DMS53 treated with DMSO at 0.1 percent for 48 hours (cell line): ENCODE measurements at regions not wholly inside any gene's neighbourhood (a gene's known extent, or its start where the extent isn't known, plus 50 kb on each side); places are given as distances from the start of the nearest gene placed in this dataset.
A peak's percentile ranks its signal among the peaks of the same experiment; 100 is the strongest.

Experiments
- DNase-seq: peaks from one replicate; lab custom pipeline; 2025; ENCODE audit not compliant: unreplicated experiment; lab: John Stamatoyannopoulos, UW

DNA sequence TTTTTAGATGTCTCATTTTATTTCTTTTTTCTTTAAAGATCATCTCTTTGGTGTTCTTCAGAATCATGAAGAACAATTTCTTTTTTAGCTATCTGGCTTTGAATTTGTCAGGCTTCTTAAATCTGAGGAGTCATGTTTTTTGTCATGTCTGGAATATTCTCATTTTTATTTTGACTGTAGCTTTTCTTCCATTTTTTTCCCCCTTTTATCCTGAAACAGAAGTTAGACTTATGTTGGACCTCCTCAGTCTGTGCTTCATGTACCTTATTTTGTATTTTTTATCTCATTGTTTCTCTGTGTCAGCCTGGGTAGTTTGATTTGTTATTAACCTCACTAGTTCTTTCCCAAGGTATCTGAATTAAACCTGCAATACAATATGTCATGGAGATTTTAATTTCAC, 319.2 kb upstream of the ADGRL4 start:
- no peak for DNase-seq

DNA sequence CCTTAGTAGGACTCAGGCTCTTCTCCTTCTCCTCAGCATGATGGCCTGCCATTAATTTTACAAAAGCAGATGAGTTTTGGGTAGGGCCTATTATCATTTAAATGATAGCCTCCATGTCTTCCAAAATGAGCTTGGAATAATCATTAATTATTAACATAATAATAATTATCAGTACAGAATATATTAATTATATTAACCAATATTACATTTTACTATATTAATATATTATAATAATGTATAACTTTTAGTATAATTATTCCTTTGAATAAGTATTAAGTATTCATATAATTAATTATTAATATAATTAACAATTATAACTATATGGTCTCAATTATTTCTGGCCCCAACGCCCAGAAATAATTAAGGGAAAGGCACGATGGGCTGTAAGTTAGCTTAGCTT, 318.6 kb upstream of the ADGRL4 start:
- DNase-seq = no peak

DNA sequence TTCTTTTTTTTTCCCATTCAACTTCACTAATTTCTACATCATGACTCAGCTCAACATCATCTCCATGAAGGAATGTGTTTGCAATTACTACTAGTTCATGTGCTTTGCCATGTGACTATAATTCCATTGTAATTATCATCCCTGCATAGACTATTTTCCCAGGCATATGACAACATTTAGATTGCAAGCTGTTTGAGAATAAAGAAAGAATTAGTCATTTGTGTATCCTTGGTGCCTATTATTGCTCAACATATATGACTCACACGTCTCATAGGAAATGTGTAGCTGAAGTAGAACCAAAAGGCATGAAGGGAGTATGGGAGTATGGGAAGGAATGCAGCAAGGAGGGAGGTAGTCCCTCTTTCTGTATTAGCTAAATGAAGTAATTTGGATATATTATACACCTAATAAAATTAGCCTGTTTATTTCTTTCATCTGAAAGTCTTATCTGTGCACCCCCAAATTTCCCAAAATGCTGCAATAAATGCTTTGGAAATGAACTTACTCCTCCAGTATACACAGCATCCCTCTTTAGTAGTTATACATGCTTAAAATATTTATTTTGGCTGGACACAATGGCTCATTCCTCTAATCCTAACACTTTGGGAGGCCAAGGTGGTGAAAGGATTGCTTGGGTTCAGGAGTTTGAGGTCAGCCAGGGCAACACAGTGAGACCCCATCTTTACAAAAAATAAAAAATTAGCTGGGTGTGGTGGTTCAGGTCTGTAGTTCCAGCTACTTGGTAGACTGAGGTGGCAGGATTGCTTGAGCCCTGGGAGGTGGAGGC, 316.9 kb upstream of the ADGRL4 start:
- peak; percentile 76 for DNase-seq

DNA sequence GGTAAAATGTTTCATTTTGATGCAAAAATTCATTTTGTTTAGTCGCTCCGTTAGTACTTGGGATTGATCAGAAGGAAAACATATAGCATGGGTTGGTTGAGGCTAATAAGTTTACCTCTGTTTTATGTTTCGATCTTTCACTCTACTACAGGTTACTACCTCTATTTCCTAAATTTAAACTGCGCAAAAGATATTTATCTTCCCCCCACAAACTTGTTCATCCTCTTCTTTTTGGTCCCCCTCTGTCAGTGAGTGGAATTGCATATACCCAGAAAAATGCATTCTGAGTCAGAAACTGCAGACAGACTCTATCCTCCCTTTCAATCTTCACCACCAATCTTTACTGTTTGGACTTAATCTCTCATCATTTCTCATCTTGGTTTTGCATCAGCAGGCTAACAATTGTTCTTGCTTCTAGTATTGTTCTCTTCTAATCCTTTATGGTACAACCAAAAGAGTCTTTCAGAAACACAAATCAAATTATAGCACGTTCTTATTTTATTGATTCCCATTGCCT, 316.0 kb upstream of the ADGRL4 start:
- DNase-seq = no peak

DNA sequence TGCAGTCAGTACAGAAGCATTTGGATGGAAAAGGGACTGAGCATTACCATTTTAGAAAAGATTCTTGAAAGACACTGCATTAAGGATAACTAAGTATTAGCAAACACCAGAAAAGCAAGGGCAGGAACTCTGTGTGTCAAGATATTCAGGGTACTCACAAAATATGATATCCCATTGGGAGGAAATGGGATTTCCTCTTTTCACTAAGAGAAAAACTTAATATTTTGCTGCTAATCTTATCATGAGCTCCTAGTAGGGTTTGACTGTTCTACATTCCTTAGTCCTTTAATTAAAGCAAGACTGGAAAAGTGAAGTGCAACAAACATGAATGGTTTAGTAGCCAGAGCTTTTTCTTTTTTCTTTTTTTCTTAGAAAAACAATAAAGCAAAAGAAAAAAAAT, 305.9 kb upstream of the ADGRL4 start:
- no peak for DNase-seq

DNA sequence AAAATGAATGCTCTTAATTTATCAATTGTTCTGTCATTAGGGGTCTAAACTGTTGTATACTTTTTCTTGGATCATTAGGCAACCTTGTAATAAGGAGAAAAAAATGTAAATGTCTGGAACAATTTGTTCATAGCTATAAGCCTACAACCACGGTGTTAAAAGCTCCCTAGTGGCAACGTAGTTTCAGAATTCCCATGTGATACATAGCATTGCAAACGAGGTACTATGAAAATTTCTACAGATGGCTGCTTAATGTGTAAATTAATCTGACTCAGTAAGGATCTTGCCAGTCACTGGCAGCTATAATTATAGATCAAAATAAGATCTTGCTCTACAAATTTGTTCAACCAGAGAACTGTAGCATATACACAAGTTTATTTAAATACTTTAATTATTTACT, 304.1 kb upstream of the ADGRL4 start:
- no peak for DNase-seq

DNA sequence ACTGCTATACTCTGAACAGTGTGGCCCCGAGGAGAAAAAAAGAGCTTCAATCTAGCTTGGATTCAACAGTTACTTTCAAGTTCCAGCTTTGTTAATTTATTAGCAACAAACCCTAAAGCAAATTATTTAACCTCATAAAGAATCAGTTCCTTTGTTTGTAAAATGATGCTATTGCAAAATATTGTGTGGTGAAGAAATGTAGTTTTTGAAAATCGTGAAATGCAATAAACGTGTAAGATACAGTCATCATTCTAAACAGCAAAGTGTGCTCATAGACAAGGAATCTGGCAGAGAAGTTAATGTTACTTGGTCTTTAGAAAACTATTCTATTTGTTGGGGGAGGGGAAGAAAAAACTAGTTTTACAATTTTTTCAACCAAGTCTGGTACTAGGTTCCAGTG, 297.6 kb upstream of the ADGRL4 start:
- DNase-seq = no peak

DNA sequence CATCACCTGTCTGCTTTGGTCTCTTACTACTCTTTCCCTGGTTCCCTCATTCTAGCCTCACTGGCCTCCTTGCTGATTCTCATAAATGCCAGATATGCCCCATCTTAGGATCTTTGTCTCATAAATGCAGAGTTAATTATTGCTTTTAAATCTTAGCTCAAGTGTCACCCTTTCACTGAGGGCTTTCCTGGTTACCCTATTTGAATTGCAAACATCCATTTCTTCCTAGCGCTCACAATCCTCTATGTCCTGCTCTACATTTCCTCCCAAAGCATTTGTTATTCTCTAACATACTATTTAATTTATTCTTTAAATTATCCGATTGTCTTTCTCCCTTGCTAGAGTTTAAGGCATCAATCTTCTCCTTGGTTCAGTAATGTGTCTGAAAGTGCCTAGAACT, 296.5 kb upstream of the ADGRL4 start:
- DNase-seq = no peak

DNA sequence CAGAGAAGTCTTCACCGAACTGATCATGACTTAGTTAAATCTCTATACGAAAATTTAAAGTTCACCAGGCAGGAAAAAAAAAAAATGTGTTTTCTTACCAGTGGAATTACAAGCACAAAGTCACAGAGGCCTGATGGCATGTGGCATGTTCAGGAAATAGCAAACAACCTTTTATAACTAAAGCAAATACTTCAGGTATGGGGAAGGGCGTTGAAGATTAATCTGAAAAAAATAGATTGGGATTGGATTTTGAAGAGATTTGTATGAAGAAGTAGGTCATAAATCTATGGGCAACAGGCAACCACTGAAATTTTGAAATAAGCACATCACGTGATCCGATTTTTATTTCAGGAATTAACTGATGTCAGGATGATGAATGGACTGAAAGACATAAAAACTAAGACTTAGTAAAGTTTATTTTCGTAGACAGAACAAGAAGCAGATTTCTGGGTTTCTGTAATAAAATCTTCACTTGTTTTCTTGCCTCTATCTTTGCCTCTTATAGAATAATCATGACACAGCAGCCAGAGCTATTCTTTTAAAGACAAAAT, 295.9 kb upstream of the ADGRL4 start:
- DNase-seq = no peak

DNA sequence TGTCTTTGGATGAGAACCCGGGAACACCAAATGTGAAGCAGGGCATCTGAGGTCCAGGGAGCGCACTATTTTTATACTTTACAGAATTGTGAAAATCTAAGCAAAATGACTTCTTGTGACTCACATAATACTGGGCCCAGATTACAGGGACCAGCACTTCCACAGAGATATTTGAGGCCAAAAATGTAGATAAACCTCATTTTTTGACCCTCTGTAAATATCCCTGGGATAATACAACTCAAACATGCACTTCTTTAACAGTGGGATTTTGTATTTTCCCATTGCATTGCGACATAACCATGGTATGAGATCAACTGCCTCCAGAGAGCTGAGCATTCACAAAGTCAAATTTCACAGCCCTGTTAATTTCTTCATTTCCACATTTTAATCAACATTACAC, 289.4 kb upstream of the ADGRL4 start:
- DNase-seq = no peak

DNA sequence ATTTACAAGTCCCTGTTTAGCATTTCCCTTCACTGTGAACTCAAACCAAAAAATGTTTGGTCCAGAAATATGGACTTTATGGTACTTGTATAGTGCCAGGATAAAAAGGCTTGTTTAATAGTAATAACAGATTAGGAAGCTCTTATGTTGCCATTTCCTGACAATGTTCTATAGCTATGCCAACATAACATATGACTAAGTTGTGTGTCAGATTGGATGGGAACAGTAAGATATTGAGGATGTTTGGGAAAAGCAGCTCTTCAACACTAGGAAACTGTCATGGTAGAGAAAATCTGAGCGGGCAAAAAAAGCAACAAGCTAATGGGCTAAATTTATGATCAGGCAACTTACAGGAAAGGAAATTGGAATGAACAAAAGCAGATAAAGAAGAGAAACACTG, 287.1 kb upstream of the ADGRL4 start:
- DNase-seq = no peak

DNA sequence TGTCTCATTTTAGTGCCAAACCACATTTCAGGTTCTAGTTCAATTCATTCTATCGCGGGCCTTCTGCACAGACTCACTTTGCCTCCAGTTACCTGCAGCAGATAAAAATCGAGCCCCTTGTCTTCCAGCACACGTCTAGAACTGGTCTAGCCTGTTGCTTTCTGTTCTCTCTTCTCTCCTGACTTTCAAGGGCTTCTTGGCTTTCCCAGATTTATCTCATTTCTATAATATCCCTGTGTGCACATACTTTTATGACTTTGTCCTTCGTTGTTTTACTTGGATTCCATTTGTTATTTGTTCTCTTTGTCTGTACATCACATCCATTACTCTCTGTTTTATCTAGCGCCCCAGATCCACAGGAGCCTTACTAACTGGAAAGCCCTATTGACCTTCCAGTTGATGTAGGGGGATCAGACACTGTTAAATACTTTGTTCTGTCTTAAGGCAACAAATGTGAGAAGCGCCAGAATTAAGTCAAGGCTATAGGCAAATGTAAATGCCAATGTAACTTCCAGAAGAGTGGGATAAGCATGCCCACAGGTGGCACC, 284.5 kb upstream of the ADGRL4 start:
- DNase-seq = no peak

DNA sequence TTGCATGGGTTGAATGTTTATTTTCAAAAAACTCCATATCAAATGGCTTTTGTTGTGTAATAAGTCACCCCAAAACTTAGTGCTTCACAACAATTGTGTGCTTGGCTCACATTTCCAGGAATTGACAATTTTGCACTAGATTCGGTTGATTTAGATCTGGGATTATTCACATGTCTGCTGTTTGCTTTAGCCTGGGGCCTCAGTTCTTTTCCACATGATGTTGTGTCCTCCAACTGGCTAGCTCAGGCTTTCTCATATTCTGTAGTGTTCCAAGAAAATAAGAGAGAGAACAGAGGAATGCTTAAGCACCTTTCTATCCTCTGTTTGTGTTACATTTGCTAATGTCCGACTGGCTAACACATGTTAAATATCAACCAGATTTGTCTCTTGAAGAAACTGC, 281.5 kb upstream of the ADGRL4 start:
- DNase-seq = no peak

DNA sequence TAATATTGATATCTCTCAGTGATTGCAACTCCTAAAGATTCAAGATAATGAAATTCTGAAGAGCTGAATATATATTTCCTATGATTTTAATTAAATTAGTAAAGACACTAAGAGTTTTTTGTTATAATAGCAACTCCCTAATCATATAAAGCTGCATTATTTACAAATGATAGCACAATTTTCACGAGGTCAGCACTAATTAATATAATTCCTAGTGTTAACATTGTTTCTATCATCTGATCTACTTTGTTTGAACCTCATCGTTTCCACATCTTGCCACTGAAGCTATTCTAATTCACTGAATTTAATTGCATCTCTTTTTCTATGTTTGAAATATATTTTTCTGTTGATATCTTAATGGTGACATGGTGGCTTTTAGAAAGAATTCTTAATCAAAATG, 279.1 kb upstream of the ADGRL4 start:
- DNase-seq = no peak

DNA sequence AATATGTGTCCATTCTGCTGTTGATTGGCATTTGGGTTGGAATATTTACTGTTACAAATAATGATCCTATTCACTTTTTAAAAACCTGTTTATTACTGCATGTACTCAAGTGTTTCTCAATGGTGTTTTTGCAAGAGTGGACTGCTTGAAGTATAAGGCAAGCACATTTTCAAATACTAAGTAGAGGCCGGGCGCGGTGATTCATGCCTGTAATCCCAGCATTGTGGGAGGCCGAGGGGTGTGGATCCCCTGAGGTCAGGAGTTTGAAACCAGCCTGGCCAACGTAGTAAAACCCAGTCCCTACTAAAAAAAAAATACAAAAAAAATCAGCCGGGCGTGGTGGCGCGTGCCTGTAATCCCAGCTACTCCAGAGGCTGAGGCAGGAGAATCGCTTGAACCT, 276.9 kb upstream of the ADGRL4 start:
- DNase-seq = no peak

DNA sequence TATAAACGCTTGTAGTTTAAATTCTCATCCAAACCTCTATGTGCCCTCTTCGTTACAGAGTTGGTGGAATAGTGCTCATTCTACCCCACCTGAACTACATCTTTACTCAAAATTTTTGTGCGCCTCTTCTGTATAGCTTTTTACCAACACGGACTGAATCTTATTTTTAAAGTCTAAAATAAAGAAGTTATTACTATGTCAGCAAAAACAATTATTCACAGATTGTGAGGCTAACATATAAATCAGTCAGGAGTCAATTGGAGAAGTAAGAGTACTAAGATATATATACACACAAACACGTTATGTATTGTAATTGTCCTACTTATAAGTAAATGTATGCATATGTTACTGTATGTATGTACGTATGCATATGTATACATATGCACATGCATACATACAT, 274.9 kb upstream of the ADGRL4 start:
- DNase-seq = no peak

DNA sequence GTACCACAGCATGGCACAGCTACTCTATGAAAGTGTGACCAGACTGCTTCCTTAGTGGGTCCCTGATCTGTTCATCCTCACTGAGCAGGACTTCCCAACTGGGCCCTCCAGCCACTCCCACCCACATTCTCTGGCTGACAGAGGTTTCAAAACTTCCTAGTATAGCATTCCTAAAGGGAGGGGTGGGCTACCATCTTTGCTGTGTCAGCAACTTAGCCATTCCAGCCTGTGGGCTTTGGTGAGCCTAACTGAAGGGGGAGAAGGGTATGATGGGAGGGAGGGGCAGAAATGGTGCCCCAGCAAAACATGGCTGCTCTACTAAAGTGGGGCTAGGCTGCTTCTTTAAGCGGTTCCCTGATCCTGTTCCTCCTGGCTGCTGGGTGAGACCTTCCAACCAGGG, 265.2 kb upstream of the ADGRL4 start:
- no peak for DNase-seq

DNA sequence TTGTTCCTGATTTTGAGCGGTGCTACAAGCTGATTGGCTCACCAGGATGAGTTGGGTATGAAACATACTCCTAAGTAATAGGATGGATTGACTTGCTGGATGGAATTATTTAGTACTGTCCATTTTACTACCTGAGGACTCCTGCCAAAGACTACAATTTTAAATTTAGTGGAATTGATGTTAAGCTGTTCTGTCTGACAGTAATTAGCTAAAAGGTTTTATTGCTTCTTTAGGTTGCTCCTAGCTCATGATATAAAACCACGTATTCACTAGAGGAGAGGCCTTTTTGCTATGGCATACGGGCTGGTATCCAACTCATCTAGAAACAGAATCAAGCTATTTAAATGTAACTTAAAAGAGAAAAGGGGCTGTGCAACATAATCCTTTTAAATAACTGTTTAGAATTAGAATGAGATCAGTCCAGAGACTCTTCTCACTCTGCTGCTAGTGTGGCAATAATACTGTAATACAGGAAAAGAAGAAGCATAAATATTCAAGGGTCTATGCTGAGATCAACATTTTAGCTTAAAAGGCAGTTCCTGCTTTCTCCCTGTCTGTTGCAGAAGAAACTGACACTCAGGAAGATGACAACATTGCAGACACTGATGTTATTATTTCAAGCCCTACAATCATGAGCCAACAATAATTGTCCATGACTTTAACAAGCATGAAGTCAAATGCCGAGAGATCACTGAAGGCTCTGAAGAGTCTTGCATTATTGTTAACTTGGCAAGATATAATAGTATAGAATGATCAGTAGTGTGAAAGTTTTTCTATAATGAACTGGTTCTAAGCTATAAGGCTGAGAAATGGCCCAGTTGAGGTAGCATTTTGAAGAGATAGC, 258.7 kb upstream of the ADGRL4 start:
- DNase-seq = no peak

DNA sequence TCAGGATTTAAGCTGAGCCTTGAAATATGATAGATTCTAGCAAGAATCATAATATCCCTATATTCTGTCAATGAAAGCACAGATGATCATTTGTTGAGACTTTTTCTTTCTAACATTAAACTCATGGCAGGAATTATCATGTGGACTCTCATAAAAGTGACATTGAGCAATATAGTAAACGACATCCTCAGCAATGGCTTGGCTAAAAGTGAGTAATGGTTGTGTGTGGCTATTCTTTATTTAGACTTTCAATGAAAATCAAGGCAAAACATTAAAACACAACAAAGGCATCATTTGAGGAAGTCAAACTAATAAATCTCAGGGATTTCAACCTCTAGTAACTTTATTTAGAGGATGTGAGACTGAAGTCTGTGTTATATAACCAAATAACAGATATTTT, 257.8 kb upstream of the ADGRL4 start:
- no peak for DNase-seq

DNA sequence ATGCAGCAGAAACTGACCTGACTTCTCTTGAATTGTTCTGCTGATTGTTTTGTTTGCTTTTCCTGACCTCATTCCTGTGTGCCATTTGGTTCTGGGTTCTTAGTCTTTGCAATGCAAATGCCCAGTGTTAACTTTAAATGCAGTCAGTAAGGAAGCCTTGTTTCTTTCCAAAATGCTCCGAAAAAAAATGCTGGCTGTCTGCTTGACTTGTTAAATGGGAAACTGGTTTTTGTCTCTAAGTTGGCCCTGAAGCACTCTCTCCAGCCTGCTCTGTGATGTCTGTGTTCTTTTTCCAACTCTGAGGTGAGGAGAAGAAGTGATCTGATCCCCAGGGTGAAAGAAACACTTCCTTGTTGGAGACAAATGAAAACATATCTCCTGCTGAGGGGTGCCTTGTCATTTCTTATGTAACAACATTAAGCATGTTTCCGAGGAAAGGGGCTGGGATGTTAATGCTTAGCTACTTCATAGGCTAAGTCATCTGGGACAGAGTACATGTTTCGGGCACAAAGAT, 256.3 kb upstream of the ADGRL4 start:
- peak; percentile 16 for DNase-seq
